GM23338 (cell line): ENCODE measurements at regions not wholly inside any gene's neighbourhood (a gene's known extent, or its start where the extent isn't known, plus 50 kb on each side); places are given as distances from the start of the nearest gene placed in this dataset.

Experiments used
- CREB1 ChIP-seq: fragments of 250-450 bp; sonication (Bioruptor Pico); IDR thresholded peaks from 2 replicates; pipeline ENCODE4 v1.5.0; 2020; ENCODE audit warnings: low read depth, mild to moderate bottlenecking, moderate library complexity
- EZH2 ChIP-seq: fragments of 200-600 bp; sonication (generic); IDR thresholded peaks from one replicate; pipeline ENCODE4 v1.8.0; 2017; ENCODE audit warnings: antibody characterized with exemption, mild to moderate bottlenecking, low read depth; ENCODE audit not compliant: unreplicated experiment
- EZH2phosphoT487 ChIP-seq: fragments of 200-600 bp; sonication (generic); IDR thresholded peaks from one replicate; pipeline ENCODE4 v1.8.1; 2018; ENCODE audit warnings: antibody characterized with exemption; ENCODE audit not compliant: unreplicated experiment
- JUNB ChIP-seq: IDR thresholded peaks from one replicate; pipeline ENCODE4 v1.6.1; 2016; ENCODE audit warnings: antibody characterized with exemption; ENCODE audit not compliant: unreplicated experiment
- NANOG ChIP-seq: IDR thresholded peaks from 2 replicates; pipeline ENCODE4 v1.6.1; 2016; ENCODE audit warnings: antibody characterized with exemption, borderline replicate concordance
- POLR2AphosphoS5 ChIP-seq: IDR thresholded peaks from 2 replicates; pipeline ENCODE4 v1.6.1; 2016; ENCODE audit warnings: antibody characterized with exemption, low read depth
- STAT1 ChIP-seq: IDR thresholded peaks from one replicate; pipeline ENCODE4 v1.6.1; 2016; ENCODE audit warnings: antibody characterized with exemption; ENCODE audit not compliant: unreplicated experiment
- ZNF114 ChIP-seq: fragments of 250-450 bp; sonication (Bioruptor Pico); IDR thresholded peaks from 2 replicates; pipeline ENCODE4 v1.5.0; 2020; ENCODE audit warnings: mild to moderate bottlenecking, moderate library complexity
- TF ChIP-seq, protein P1 (sequence below), 2 experiments: fragments of 200-600 bp in 1 of 2; sonication (generic) in 1 of 2; conservative IDR thresholded peaks; 2 replicates each; pipeline versions ENCODE4 v1.5.1 to v1.6.1; 2016 to 2017; ENCODE audit warnings: antibody characterized with exemption in 2 of 2, low read depth in 2 of 2, mild to moderate bottlenecking in 2 of 2, moderate library complexity in 1 of 2
- TF ChIP-seq, protein P2 (sequence below): IDR thresholded peaks from 2 replicates; pipeline ENCODE4 v1.6.1; 2016; ENCODE audit warnings: antibody characterized with exemption
- TF ChIP-seq, protein P3 (sequence below): IDR thresholded peaks from one replicate; pipeline ENCODE4 v1.6.1; 2018; ENCODE audit warnings: antibody characterized with exemption; ENCODE audit not compliant: unreplicated experiment
- TF ChIP-seq, protein P4 (sequence below): fragments of 250-450 bp; sonication (Bioruptor Pico); IDR thresholded peaks from 2 replicates; pipeline ENCODE4 v1.5.0; 2020; ENCODE audit warnings: mild to moderate bottlenecking, moderate library complexity

DNA sequence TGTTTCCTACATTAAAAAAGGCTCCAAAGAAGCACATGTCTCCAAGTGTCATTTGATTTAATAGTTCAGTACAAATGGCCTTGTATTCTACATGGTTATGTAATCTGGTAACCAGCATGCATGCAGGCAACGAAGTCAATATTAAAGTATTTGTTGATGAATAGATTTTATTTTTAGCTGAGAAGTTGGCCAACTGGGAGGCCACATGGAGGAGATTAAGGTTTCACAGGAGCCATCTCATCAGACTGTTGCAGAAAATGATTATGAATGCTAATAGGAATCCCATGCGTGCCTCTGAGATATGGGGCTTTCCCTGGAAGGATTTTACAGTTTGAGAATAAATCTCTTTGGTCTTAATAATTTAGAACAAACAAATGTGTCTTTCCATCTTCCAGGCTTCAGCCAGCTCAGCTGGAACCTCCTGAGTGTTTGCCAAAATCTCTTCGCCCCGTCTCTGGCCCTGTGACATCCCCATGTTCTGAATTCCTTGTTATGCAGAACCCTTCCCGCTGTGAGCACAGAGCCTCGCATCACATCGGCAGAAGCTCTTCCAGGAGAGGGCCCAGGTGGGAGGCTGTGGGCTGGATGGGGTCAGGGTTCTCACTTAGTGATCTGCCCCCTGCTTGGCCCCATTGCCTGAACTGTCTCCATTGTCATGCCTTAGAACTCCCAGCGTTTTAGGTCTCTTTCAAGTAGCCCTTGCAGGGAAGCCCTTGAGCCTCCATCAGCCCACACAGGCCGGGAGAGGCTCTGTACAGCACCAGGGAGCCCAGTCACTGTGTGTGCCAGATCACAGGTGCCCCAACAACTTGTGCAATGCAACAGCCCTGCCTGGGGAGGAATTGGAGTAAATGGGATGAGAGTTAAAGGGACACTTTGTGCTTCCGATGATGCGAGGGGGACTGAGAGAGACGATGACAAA lies 190.5 kb upstream of the TWIST2 start:
- TF ChIP-seq, protein P1, sequence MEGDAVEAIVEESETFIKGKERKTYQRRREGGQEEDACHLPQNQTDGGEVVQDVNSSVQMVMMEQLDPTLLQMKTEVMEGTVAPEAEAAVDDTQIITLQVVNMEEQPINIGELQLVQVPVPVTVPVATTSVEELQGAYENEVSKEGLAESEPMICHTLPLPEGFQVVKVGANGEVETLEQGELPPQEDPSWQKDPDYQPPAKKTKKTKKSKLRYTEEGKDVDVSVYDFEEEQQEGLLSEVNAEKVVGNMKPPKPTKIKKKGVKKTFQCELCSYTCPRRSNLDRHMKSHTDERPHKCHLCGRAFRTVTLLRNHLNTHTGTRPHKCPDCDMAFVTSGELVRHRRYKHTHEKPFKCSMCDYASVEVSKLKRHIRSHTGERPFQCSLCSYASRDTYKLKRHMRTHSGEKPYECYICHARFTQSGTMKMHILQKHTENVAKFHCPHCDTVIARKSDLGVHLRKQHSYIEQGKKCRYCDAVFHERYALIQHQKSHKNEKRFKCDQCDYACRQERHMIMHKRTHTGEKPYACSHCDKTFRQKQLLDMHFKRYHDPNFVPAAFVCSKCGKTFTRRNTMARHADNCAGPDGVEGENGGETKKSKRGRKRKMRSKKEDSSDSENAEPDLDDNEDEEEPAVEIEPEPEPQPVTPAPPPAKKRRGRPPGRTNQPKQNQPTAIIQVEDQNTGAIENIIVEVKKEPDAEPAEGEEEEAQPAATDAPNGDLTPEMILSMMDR (conservative IDR thresholded peaks at IDR 0.05; ENCODE audit: low read depth in 2 of 2), result no peak
- no peak for TF ChIP-seq EZH2phosphoT487
- TF ChIP-seq EZH2, result no peak
- TF ChIP-seq ZNF114, result peak; percentile 24; the same call in 1 of the 2 replicates
- TF ChIP-seq, protein P2, sequence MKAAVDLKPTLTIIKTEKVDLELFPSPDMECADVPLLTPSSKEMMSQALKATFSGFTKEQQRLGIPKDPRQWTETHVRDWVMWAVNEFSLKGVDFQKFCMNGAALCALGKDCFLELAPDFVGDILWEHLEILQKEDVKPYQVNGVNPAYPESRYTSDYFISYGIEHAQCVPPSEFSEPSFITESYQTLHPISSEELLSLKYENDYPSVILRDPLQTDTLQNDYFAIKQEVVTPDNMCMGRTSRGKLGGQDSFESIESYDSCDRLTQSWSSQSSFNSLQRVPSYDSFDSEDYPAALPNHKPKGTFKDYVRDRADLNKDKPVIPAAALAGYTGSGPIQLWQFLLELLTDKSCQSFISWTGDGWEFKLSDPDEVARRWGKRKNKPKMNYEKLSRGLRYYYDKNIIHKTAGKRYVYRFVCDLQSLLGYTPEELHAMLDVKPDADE, result no peak
- TF ChIP-seq CREB1 (CRISPR knock-in tag), result no peak
- 0 out of 2 replicates have a peak, but pooled peaks have one; percentile 14 for TF ChIP-seq NANOG
- TF ChIP-seq POLR2AphosphoS5, result no peak
- no peak for TF ChIP-seq JUNB
- TF ChIP-seq, protein P3, sequence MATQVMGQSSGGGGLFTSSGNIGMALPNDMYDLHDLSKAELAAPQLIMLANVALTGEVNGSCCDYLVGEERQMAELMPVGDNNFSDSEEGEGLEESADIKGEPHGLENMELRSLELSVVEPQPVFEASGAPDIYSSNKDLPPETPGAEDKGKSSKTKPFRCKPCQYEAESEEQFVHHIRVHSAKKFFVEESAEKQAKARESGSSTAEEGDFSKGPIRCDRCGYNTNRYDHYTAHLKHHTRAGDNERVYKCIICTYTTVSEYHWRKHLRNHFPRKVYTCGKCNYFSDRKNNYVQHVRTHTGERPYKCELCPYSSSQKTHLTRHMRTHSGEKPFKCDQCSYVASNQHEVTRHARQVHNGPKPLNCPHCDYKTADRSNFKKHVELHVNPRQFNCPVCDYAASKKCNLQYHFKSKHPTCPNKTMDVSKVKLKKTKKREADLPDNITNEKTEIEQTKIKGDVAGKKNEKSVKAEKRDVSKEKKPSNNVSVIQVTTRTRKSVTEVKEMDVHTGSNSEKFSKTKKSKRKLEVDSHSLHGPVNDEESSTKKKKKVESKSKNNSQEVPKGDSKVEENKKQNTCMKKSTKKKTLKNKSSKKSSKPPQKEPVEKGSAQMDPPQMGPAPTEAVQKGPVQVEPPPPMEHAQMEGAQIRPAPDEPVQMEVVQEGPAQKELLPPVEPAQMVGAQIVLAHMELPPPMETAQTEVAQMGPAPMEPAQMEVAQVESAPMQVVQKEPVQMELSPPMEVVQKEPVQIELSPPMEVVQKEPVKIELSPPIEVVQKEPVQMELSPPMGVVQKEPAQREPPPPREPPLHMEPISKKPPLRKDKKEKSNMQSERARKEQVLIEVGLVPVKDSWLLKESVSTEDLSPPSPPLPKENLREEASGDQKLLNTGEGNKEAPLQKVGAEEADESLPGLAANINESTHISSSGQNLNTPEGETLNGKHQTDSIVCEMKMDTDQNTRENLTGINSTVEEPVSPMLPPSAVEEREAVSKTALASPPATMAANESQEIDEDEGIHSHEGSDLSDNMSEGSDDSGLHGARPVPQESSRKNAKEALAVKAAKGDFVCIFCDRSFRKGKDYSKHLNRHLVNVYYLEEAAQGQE, result no peak
- no peak for TF ChIP-seq STAT1
- TF ChIP-seq, protein P4, sequence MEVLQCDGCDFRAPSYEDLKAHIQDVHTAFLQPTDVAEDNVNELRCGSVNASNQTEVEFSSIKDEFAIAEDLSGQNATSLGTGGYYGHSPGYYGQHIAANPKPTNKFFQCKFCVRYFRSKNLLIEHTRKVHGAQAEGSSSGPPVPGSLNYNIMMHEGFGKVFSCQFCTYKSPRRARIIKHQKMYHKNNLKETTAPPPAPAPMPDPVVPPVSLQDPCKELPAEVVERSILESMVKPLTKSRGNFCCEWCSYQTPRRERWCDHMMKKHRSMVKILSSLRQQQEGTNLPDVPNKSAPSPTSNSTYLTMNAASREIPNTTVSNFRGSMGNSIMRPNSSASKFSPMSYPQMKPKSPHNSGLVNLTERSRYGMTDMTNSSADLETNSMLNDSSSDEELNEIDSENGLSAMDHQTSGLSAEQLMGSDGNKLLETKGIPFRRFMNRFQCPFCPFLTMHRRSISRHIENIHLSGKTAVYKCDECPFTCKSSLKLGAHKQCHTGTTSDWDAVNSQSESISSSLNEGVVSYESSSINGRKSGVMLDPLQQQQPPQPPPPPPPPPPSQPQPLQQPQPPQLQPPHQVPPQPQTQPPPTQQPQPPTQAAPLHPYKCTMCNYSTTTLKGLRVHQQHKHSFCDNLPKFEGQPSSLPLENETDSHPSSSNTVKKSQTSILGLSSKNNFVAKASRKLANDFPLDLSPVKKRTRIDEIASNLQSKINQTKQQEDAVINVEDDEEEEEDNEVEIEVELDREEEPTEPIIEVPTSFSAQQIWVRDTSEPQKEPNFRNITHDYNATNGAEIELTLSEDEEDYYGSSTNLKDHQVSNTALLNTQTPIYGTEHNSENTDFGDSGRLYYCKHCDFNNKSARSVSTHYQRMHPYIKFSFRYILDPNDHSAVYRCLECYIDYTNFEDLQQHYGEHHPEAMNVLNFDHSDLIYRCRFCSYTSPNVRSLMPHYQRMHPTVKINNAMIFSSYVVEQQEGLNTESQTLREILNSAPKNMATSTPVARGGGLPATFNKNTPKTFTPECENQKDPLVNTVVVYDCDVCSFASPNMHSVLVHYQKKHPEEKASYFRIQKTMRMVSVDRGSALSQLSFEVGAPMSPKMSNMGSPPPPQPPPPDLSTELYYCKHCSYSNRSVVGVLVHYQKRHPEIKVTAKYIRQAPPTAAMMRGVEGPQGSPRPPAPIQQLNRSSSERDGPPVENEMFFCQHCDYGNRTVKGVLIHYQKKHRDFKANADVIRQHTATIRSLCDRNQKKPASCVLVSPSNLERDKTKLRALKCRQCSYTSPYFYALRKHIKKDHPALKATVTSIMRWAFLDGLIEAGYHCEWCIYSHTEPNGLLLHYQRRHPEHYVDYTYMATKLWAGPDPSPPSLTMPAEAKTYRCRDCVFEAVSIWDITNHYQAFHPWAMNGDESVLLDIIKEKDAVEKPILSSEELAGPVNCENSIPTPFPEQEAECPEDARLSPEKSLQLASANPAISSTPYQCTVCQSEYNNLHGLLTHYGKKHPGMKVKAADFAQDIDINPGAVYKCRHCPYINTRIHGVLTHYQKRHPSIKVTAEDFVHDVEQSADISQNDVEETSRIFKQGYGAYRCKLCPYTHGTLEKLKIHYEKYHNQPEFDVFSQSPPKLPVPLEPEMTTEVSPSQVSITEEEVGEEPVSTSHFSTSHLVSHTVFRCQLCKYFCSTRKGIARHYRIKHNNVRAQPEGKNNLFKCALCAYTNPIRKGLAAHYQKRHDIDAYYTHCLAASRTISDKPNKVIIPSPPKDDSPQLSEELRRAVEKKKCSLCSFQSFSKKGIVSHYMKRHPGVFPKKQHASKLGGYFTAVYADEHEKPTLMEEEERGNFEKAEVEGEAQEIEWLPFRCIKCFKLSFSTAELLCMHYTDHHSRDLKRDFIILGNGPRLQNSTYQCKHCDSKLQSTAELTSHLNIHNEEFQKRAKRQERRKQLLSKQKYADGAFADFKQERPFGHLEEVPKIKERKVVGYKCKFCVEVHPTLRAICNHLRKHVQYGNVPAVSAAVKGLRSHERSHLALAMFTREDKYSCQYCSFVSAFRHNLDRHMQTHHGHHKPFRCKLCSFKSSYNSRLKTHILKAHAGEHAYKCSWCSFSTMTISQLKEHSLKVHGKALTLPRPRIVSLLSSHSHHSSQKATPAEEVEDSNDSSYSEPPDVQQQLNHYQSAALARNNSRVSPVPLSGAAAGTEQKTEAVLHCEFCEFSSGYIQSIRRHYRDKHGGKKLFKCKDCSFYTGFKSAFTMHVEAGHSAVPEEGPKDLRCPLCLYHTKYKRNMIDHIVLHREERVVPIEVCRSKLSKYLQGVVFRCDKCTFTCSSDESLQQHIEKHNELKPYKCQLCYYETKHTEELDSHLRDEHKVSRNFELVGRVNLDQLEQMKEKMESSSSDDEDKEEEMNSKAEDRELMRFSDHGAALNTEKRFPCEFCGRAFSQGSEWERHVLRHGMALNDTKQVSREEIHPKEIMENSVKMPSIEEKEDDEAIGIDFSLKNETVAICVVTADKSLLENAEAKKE (CRISPR knock-in tag), result peak; percentile 99
